HepG2 (cell line): ENCODE measurements at regions not wholly inside any gene's neighbourhood (a gene's known extent, or its start where the extent isn't known, plus 50 kb on each side); places are given as distances from the start of the nearest gene placed in this dataset.

Experiments
- ATAC-seq: fragments of 200-7000 bp; cut with Tn5 transposase; 3 replicates; pipeline ENCODE4 v1.9.1; 2020; ENCODE audit warnings: mild to moderate bottlenecking, moderate library complexity
- BruUV-seq: library from RNA; stranded (reverse); fragments of 400-500 nt; replicated peaks from 2 replicates; lab custom pipeline; 2021; lab: Mats Ljungman, UMichigan
- CTCF ChIA-PET: fragments of 300-600 bp; formaldehyde crosslinking; extraction: SDS; loops from one replicate; lab custom pipeline; 2021; ENCODE audit warnings: low total read pairs, inconsistent platforms, low intra/inter-chr PET ratio; lab: Yijun Ruan, JAX
- POLR2A ChIA-PET: fragments of 350-600 bp; sonication (Branson Sonifier 250); formaldehyde crosslinking; loops from one replicate; lab custom pipeline; 2020; ENCODE audit warnings: antibody characterized with exemption, inconsistent platforms; lab: Yijun Ruan, JAX
- DNase-seq: peaks from one replicate; pipeline ENCODE4 v3.0.0-alpha.2; 2015; ENCODE audit warnings: low spot score
- FAIRE-seq: peaks from 3 replicates; lab custom pipeline; 2011; peaks lifted over from hg19 to GRCh38; lab: Jason Lieb, UNC
- H2AFZ ChIP-seq: one replicate; pipeline ENCODE4 v1.6.1; 2011; ENCODE audit warnings: low read length, inconsistent platforms
- H3K27ac ChIP-seq: fragments of 300-600 bp; 3 replicates; pipeline ENCODE4 v1.8.0; 2011; ENCODE audit warnings: mixed run types, mild to moderate bottlenecking, mixed read lengths, low read length, inconsistent platforms; ENCODE audit not compliant: insufficient read depth; ENCODE audit errors: extremely low read length
- H3K27me3 ChIP-seq, 2 experiments: fragments of 200-600 bp in 1 of 2; 2 replicates in 1 of 2; 3 replicates in 1 of 2; pipeline versions ENCODE4 v1.6.0 to v1.8.0; 2011; ENCODE audit warnings: low read length in 2 of 2, mild to moderate bottlenecking in 2 of 2, moderate library complexity in 2 of 2, inconsistent platforms in 1 of 2; ENCODE audit not compliant: insufficient read depth in 2 of 2, control insufficient read depth in 1 of 2
- H3K36me3 ChIP-seq, 2 experiments: fragments of 200-600 bp in 1 of 2; replicated peaks in 1 of 2; 2 replicates in 1 of 2; 3 replicates in 1 of 2; pipeline versions ENCODE4 v1.5.1 to v1.8.0; 2011; ENCODE audit warnings: low read length in 2 of 2, inconsistent platforms in 1 of 2; ENCODE audit not compliant: insufficient read depth in 2 of 2, control insufficient read depth in 1 of 2
- H3K4me1 ChIP-seq: 2 replicates; pipeline ENCODE4 v1.5.1; 2012; ENCODE audit warnings: low read length, inconsistent platforms; ENCODE audit not compliant: insufficient read depth
- H3K4me2 ChIP-seq: 2 replicates; pipeline ENCODE4 v1.6.0; 2011; ENCODE audit warnings: low read depth, low read length, inconsistent platforms
- H3K4me3 ChIP-seq, 3 experiments: fragments of 200-600 bp in 1 of 3; sonication (generic), shearing (Covaris generic) in 1 of 3; replicated peaks in 1 of 3; 2 replicates each; pipeline ENCODE4 v1.5.1; 2011 to 2016; ENCODE audit warnings: low read length in 3 of 3, inconsistent platforms in 2 of 3, low read depth in 2 of 3, mild to moderate bottlenecking in 2 of 3, control low read depth in 1 of 3, mixed read lengths in 1 of 3; ENCODE audit not compliant: insufficient read depth in 1 of 3
- H3K79me2 ChIP-seq: one replicate; pipeline ENCODE4 v1.6.1; 2011; ENCODE audit warnings: low read length, inconsistent platforms; ENCODE audit not compliant: insufficient read depth
- H3K9ac ChIP-seq: 2 replicates; pipeline ENCODE4 v1.6.0; 2011; ENCODE audit warnings: mild to moderate bottlenecking, low read depth, low read length, inconsistent platforms; ENCODE audit not compliant: insufficient read depth
- H3K9me3 ChIP-seq: 2 replicates; pipeline ENCODE4 v1.5.1; 2012; ENCODE audit warnings: mild to moderate bottlenecking, low read length
- H4K20me1 ChIP-seq: 2 replicates; pipeline ENCODE4 v1.6.0; 2011; ENCODE audit warnings: inconsistent platforms, mild to moderate bottlenecking, low read length, moderate library complexity; ENCODE audit not compliant: insufficient read depth
- CREB1 ChIP-seq, 2 experiments: fragments of 450-650 bp in 1 of 2; IDR thresholded peaks; 2 replicates each; pipeline ENCODE4 v1.6.1; 2016 to 2017; ENCODE audit warnings: control low read depth in 1 of 2, mild to moderate bottlenecking in 1 of 2, missing compliant biosample characterization in 1 of 2, missing genetic modification characterization in 1 of 2
- CTCF ChIP-seq: sonication (generic); formaldehyde crosslinking; IDR thresholded peaks from 2 replicates; pipeline ENCODE4 v1.5.0; 2020; ENCODE audit warnings: mild to moderate bottlenecking, missing genetic modification reagents, moderate library complexity
- MXD1 ChIP-seq: sonication (generic); formaldehyde crosslinking; IDR thresholded peaks from 2 replicates; pipeline ENCODE4 v1.4.0; 2020; ENCODE audit warnings: mild to moderate bottlenecking, missing genetic modification reagents
- SMC3 ChIP-seq: IDR thresholded peaks from 2 replicates; pipeline ENCODE4 v1.6.1; 2011; ENCODE audit warnings: low read length, improper control_type of control experiment
- STAG1 ChIP-seq: sonication (generic); formaldehyde crosslinking; IDR thresholded peaks from 2 replicates; pipeline ENCODE4 v1.4.0; 2020; ENCODE audit warnings: missing genetic modification reagents
- ZNF747 ChIP-seq: sonication (generic); formaldehyde crosslinking; IDR thresholded peaks from 2 replicates; pipeline ENCODE4 v1.8.1; 2023; ENCODE audit warnings: missing genetic modification reagents, mild to moderate bottlenecking, borderline replicate concordance
- WGBS: methylation state at CpG from one replicate; pipeline ENCODE4 v1.1.6; 2017; ENCODE audit warnings: low lambda C conversion rate; 5-methylcytosine and 5-hydroxymethylcytosine counted together
- in situ Hi-C: cut with HindIII; loops from 2 replicates; pipeline ENCODE4 v1.10.0; 2017; ENCODE audit warnings: low pct_unique_long_range_greater_than_20kb; ENCODE audit not compliant: extremely low pct_ligation_motif_present
- intact Hi-C: fragments of 100-400 bp; cut with micrococcal nuclease; formaldehyde crosslinking; loops from one replicate; pipeline ENCODE4 v1.10.0; 2022; ENCODE audit not compliant: unreplicated experiment

GRCh38 chr2:160581448-160581847 lies 87.8 kb upstream of the RBMS1 start:
- H3K27me3 ChIP-seq, result no peaks in the 10 kb centered on the region
- no peak overlapping the region for H2AFZ ChIP-seq
- H3K9ac ChIP-seq, result no peak overlapping the region
- H3K4me1 ChIP-seq, result no peaks in the 10 kb centered on the region
- CTCF ChIA-PET, result interaction anchor here (0.9 kb wide), 1 partner anchor 389 kb away, joined by 3 read pairs; no protein-coding TSS in a partner anchor
- no peaks in the 10 kb centered on the region for H3K9me3 ChIP-seq
- no peaks in the 10 kb centered on the region for H4K20me1 ChIP-seq
- H3K79me2 ChIP-seq, result no peaks in the 10 kb centered on the region
- no peak for DNase-seq
- no peak overlapping the region for H3K4me3 ChIP-seq
- no peak overlapping the region for H3K4me2 ChIP-seq
- WGBS, result 17% methylated on average over 5 of the region's 5 CpGs
- intact Hi-C loops, result no loop called here
- FAIRE-seq, result no peak
- no TSS peak for BruUV-seq
- 0 out of 2 replicates have a peak, but pooled peaks have one; percentile 13 for TF ChIP-seq CTCF (CRISPR knock-in tag)
- TF ChIP-seq MXD1, result no peak
- peak; percentile 14; the same call in 1 of the 2 replicates for TF ChIP-seq STAG1 (CRISPR knock-in tag)
- TF ChIP-seq SMC3, result peak; percentile 34; the same call in 1 of the 2 replicates
- H3K27ac ChIP-seq, result no peak overlapping the region
- in situ Hi-C loops, result no loop called here
- H3K36me3 ChIP-seq, result no peaks in the 10 kb centered on the region
- ATAC-seq, result peak; percentile 64; the same call in 2 of the 3 replicates
- POLR2A ChIA-PET, result no interaction called here

GRCh38 chr2:160582081-160582480 lies 88.5 kb upstream of the RBMS1 start:
- FAIRE-seq, result no peak
- 58% methylated on average over 2 of the region's 2 CpGs for WGBS

More at GRCh38 chr2:160582081-160582480, 88.5 kb upstream of the RBMS1 start:
- Histone ChIP-seq H3K9me3 (no peaks in the 10 kb centered on the region), H3K79me2 (no peaks in the 10 kb centered on the region), H3K4me3 (no peak overlapping the region), H3K27me3 (no peaks in the 10 kb centered on the region), H3K9ac (no peak overlapping the region), H3K36me3 (no peaks in the 10 kb centered on the region), H3K4me2 (no peak overlapping the region), H2AFZ (no peak overlapping the region), H3K4me1 (no peaks in the 10 kb centered on the region)
- CTCF ChIA-PET, result interaction anchor here (0.9 kb wide), 1 partner anchor 388 kb away, joined by 3 read pairs; no protein-coding TSS in a partner anchor
- BruUV-seq, result no TSS peak
- no peak for DNase-seq
- in situ Hi-C loops (no loop called here), intact Hi-C loops (no loop called here)
- TF ChIP-seq CREB1 (IDR thresholded peaks at IDR 0.05) (peak; percentile 33; the same call in 1 of the 2 replicates), CREB1 (CRISPR knock-in tag; IDR thresholded peaks at IDR 0.05) (no peak), ZNF747 (no peak)
- TF ChIP-seq, all 625 proteins: peak for 1
- Histone ChIP-seq H4K20me1 (no peaks in the 10 kb centered on the region), H3K27ac (no peak overlapping the region)
- POLR2A ChIA-PET, result no interaction called here
- ATAC-seq, result no peak
